Activated CD4-positive, alpha-beta T cell treated with anti-CD3 and anti-CD28 coated beads for 36 hours (primary cell): ENCODE measurements at regions not wholly inside any gene's neighbourhood (a gene's known extent, or its start where the extent isn't known, plus 50 kb on each side); places are given as distances from the start of the nearest gene placed in this dataset.

Experiments used
- ATAC-seq: fragments of 200-7000 bp; cut with Tn5 transposase; one replicate; pipeline ENCODE4 v1.10.0; 2021; ENCODE audit warnings: mild to moderate bottlenecking, moderate library complexity
- CTCF ChIA-PET: fragments of 350-600 bp; sonication (Branson Sonifier 250); formaldehyde crosslinking; loops from one replicate; lab custom pipeline; 2021; ENCODE audit warnings: antibody characterized with exemption; lab: Charles Lee
- POLR2A ChIA-PET: fragments of 350-600 bp; sonication (Branson Sonifier 250); formaldehyde crosslinking; loops from one replicate; lab custom pipeline; 2021; ENCODE audit warnings: antibody characterized with exemption, inconsistent platforms; lab: Charles Lee
- DNase-seq: peaks from one replicate; pipeline ENCODE4 v3.0.0-alpha.2; 2020
- H3K27ac Mint-ChIP-seq: one replicate; pipeline ENCODE4 v1.8.0; 2021; ENCODE audit warnings: mixed read lengths
- H3K27me3 Mint-ChIP-seq: one replicate; pipeline ENCODE4 v1.8.0; 2021; ENCODE audit warnings: mixed read lengths
- H3K36me3 Mint-ChIP-seq: one replicate; pipeline ENCODE4 v1.8.0; 2021; ENCODE audit warnings: low read depth, mixed read lengths
- H3K4me1 Mint-ChIP-seq: one replicate; pipeline ENCODE4 v1.8.0; 2021; ENCODE audit warnings: mixed read lengths
- H3K4me3 Mint-ChIP-seq: one replicate; pipeline ENCODE4 v1.8.0; 2021; ENCODE audit warnings: mild to moderate bottlenecking, moderate library complexity, mixed read lengths
- H3K9me3 Mint-ChIP-seq: one replicate; pipeline ENCODE4 v1.8.0; 2021; ENCODE audit warnings: low read depth, mixed read lengths
- intact Hi-C, 2 experiments: fragments of 100-400 bp; cut with DNase I in 1 of 2; cut with micrococcal nuclease in 1 of 2; formaldehyde crosslinking; loops; one replicate each; pipeline versions ENCODE4 v1.14.2 to v1.15.1; 2022 to 2024; cut with DNase I, micrococcal nuclease

- H3K4me1 Mint-ChIP-seq: no peaks in the 10 kb centered on the region
- H3K9me3 Mint-ChIP-seq: no peaks in the 10 kb centered on the region
- H3K4me3 Mint-ChIP-seq: no peak overlapping the region
- ChIA-PET POLR2A (no interaction called here), CTCF (no interaction called here)
- no peak overlapping the region for H3K27ac Mint-ChIP-seq
- no peak for ATAC-seq
- H3K36me3 Mint-ChIP-seq: no peaks in the 10 kb centered on the region
- DNase-seq: no peak
- intact Hi-C loops: no loop called here
- peaks cover 20% of the 10 kb centered on the region for H3K27me3 Mint-ChIP-seq
Measured at GRCh38 chr15:77693576-77693975, 60.9 kb upstream of the LINGO1 start.

GRCh38 chr15:77692614-77693013 lies 59.9 kb upstream of the LINGO1 start:
- CTCF ChIA-PET: no interaction called here
- Mint-ChIP-seq H3K36me3 (no peaks in the 10 kb centered on the region), H3K27ac (no peak overlapping the region), H3K4me1 (no peaks in the 10 kb centered on the region), H3K4me3 (no peak overlapping the region), H3K9me3 (no peaks in the 10 kb centered on the region), H3K27me3 (peaks cover 18% of the 10 kb centered on the region)
- DNase-seq (no peak), ATAC-seq (no peak)
- intact Hi-C loops: no loop called here
- POLR2A ChIA-PET: no interaction called here

- Mint-ChIP-seq H3K4me3 (no peak overlapping the region), H3K27ac (no peak overlapping the region), H3K27me3 (peaks cover 18% of the 10 kb centered on the region), H3K4me1 (no peaks in the 10 kb centered on the region), H3K36me3 (no peaks in the 10 kb centered on the region), H3K9me3 (no peaks in the 10 kb centered on the region)
- intact Hi-C loops: no loop called here
- DNase-seq (no peak), ATAC-seq (no peak)
- POLR2A ChIA-PET: no interaction called here
- CTCF ChIA-PET: no interaction called here
Measured at GRCh38 chr15:77691607-77692006, 58.9 kb upstream of the LINGO1 start.

GRCh38 chr15:77689821-77690220 lies 57.1 kb upstream of the LINGO1 start:
- ChIA-PET POLR2A (no interaction called here), CTCF (no interaction called here)

GRCh38 chr15:77688693-77689092 lies 56.0 kb upstream of the LINGO1 start:
- Mint-ChIP-seq H3K4me1 (no peaks in the 10 kb centered on the region), H3K36me3 (no peaks in the 10 kb centered on the region)

More at GRCh38 chr15:77689821-77690220, 57.1 kb upstream of the LINGO1 start:
- DNase-seq (no peak), ATAC-seq (no peak)
- Mint-ChIP-seq H3K27ac (no peak overlapping the region), H3K27me3 (peaks cover 18% of the 10 kb centered on the region), H3K36me3 (no peaks in the 10 kb centered on the region), H3K4me1 (no peaks in the 10 kb centered on the region), H3K9me3 (no peaks in the 10 kb centered on the region), H3K4me3 (no peak overlapping the region)
- intact Hi-C loops: no loop called here

GRCh38 chr15:77688266-77688665 lies 55.6 kb upstream of the LINGO1 start:
- CTCF ChIA-PET: no interaction called here
- no peaks in the 10 kb centered on the region for H3K36me3 Mint-ChIP-seq
- DNase-seq (no peak), ATAC-seq (no peak)
- no peaks in the 10 kb centered on the region for H3K4me1 Mint-ChIP-seq
- intact Hi-C loops: no loop called here
- H3K4me3 Mint-ChIP-seq: no peak overlapping the region
- peaks cover 12% of the 10 kb centered on the region for H3K27me3 Mint-ChIP-seq
- no peaks in the 10 kb centered on the region for H3K9me3 Mint-ChIP-seq
- H3K27ac Mint-ChIP-seq: no peak overlapping the region
- POLR2A ChIA-PET: no interaction called here

More at GRCh38 chr15:77688693-77689092, 56.0 kb upstream of the LINGO1 start:
- H3K27me3 Mint-ChIP-seq: peaks cover 15% of the 10 kb centered on the region
- intact Hi-C loops: no loop called here
- ChIA-PET CTCF (no interaction called here), POLR2A (no interaction called here)
- H3K4me3 Mint-ChIP-seq: no peak overlapping the region
- ATAC-seq (no peak), DNase-seq (no peak)
- H3K9me3 Mint-ChIP-seq: no peaks in the 10 kb centered on the region
- no peak overlapping the region for H3K27ac Mint-ChIP-seq

- CTCF ChIA-PET: interaction anchor here (0.6 to 0.7 kb wide), 2 partner anchors 52 to 136 kb away, joined by 3 read pairs; no protein-coding TSS in a partner anchor
- no peak for DNase-seq
- H3K4me1 Mint-ChIP-seq: no peaks in the 10 kb centered on the region
- intact Hi-C loops: no loop called here
- H3K4me3 Mint-ChIP-seq: no peak overlapping the region
- POLR2A ChIA-PET: no interaction called here
- no peaks in the 10 kb centered on the region for H3K9me3 Mint-ChIP-seq
- peaks cover 11% of the 10 kb centered on the region for H3K27me3 Mint-ChIP-seq
- H3K36me3 Mint-ChIP-seq: no peaks in the 10 kb centered on the region
- ATAC-seq: no peak
- no peak overlapping the region for H3K27ac Mint-ChIP-seq
Measured at GRCh38 chr15:77685082-77685815, 52.5 kb upstream of the LINGO1 start.

- ATAC-seq: no peak
- H3K36me3 Mint-ChIP-seq: no peaks in the 10 kb centered on the region
- no peaks in the 10 kb centered on the region for H3K9me3 Mint-ChIP-seq
- no peak for DNase-seq
- H3K27me3 Mint-ChIP-seq: peaks cover 9% of the 10 kb centered on the region
- CTCF ChIA-PET: interaction anchor here (0.6 kb wide), 1 partner anchor 51 kb away, joined by 3 read pairs; no protein-coding TSS in a partner anchor
- intact Hi-C loops: no loop called here
- H3K27ac Mint-ChIP-seq: no peak overlapping the region
- POLR2A ChIA-PET: no interaction called here
- no peak overlapping the region for H3K4me3 Mint-ChIP-seq
- no peaks in the 10 kb centered on the region for H3K4me1 Mint-ChIP-seq
Measured at GRCh38 chr15:77684341-77685081, 51.8 kb upstream of the LINGO1 start.

- intact Hi-C loops: no loop called here
- peaks cover 16% of the 10 kb centered on the region for H3K27me3 Mint-ChIP-seq
Measured at GRCh38 chr15:77682564-77682963, 49.9 kb upstream of the LINGO1 start.

More at GRCh38 chr15:77682564-77682963, 49.9 kb upstream of the LINGO1 start:
- ATAC-seq: no peak
- POLR2A ChIA-PET: no interaction called here
- DNase-seq: no peak
- no peaks in the 10 kb centered on the region for H3K4me1 Mint-ChIP-seq
- H3K4me3 Mint-ChIP-seq: no peak overlapping the region
- no peaks in the 10 kb centered on the region for H3K9me3 Mint-ChIP-seq
- no peak overlapping the region for H3K27ac Mint-ChIP-seq
- no peaks in the 10 kb centered on the region for H3K36me3 Mint-ChIP-seq
- CTCF ChIA-PET: no interaction called here
